ENCODE measurements at regions not wholly inside any gene's neighbourhood (a gene's known extent, or its start where the extent isn't known, plus 50 kb on each side); places are given as distances from the start of the nearest gene placed in this dataset.

GRCh38 chr7:109835577-109835976 is 1255.3 kb upstream of the LRRN3 start (continued):
- TF ChIP-seq, protein P1, sequence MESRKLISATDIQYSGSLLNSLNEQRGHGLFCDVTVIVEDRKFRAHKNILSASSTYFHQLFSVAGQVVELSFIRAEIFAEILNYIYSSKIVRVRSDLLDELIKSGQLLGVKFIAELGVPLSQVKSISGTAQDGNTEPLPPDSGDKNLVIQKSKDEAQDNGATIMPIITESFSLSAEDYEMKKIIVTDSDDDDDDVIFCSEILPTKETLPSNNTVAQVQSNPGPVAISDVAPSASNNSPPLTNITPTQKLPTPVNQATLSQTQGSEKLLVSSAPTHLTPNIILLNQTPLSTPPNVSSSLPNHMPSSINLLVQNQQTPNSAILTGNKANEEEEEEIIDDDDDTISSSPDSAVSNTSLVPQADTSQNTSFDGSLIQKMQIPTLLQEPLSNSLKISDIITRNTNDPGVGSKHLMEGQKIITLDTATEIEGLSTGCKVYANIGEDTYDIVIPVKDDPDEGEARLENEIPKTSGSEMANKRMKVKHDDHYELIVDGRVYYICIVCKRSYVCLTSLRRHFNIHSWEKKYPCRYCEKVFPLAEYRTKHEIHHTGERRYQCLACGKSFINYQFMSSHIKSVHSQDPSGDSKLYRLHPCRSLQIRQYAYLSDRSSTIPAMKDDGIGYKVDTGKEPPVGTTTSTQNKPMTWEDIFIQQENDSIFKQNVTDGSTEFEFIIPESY (IDR thresholded peaks at IDR 0.05), result no peak
- no peak for TF ChIP-seq JUND (IDR thresholded peaks at IDR 0.05)
- TF ChIP-seq EGR1 (IDR thresholded peaks at IDR 0.05; ENCODE audit: low read depth in 2 of 2), result no peak
- no peak for TF ChIP-seq FOXA2 (IDR thresholded peaks at IDR 0.05)
- TF ChIP-seq MAX (IDR thresholded peaks at IDR 0.05), result no peak

DNA sequence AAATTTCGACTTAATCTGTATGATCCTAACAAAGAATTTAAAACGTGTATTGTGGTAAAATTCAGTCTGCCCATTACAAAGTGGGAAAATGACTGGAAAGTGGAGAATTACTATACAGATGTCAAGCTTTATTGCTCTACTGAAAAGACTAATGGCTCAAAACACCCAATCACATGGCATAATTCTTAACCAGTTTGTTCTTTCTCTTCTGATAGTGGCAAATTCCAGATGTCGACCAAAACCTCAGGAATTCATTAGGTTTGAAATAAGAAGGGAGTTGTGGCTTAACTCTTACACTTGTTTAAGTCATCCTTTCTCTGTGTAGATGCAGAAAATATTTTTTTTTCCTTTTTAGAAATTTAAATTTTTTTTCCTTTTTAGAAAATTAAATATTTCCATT is 1254.9 kb upstream of the LRRN3 start:
- Histone ChIP-seq H3K9me3 (ENCODE audit: control insufficient read depth in 4 of 4, low read length in 3 of 4) (no peaks in the 10 kb centered on the region), H3K4me3 (ENCODE audit: low read depth in 1 of 3, low read length in 3 of 3) (no peak overlapping the region), H3K27ac (ENCODE audit: low read depth in 1 of 2, low read length in 2 of 2) (no peak overlapping the region), H3K36me3 (ENCODE audit: control insufficient read depth in 4 of 4, insufficient read depth in 3 of 4, low read depth in 1 of 4, low read length in 3 of 4) (no peaks in the 10 kb centered on the region), H3K27me3 (ENCODE audit: control insufficient read depth in 4 of 4, insufficient read depth in 4 of 4, low read length in 3 of 4) (no peaks in the 10 kb centered on the region), H3K9ac (ENCODE audit: low read depth in 1 of 2, low read length in 2 of 2) (no peak overlapping the region), H3K4me1 (ENCODE audit: control insufficient read depth in 4 of 4, insufficient read depth in 4 of 4, low read length in 3 of 4) (no peaks in the 10 kb centered on the region)
- no peak for DNase-seq (ENCODE audit: low spot score)
- TF ChIP-seq EGR1 (IDR thresholded peaks at IDR 0.05; ENCODE audit: low read depth in 2 of 2), result no peak
- no peak for TF ChIP-seq RAD21 (IDR thresholded peaks at IDR 0.05)
- TF ChIP-seq, protein P2, sequence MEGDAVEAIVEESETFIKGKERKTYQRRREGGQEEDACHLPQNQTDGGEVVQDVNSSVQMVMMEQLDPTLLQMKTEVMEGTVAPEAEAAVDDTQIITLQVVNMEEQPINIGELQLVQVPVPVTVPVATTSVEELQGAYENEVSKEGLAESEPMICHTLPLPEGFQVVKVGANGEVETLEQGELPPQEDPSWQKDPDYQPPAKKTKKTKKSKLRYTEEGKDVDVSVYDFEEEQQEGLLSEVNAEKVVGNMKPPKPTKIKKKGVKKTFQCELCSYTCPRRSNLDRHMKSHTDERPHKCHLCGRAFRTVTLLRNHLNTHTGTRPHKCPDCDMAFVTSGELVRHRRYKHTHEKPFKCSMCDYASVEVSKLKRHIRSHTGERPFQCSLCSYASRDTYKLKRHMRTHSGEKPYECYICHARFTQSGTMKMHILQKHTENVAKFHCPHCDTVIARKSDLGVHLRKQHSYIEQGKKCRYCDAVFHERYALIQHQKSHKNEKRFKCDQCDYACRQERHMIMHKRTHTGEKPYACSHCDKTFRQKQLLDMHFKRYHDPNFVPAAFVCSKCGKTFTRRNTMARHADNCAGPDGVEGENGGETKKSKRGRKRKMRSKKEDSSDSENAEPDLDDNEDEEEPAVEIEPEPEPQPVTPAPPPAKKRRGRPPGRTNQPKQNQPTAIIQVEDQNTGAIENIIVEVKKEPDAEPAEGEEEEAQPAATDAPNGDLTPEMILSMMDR (IDR thresholded peaks at IDR 0.05; ENCODE audit: low read depth, low read length, missing input control), result no peak
- TF ChIP-seq SP1 (IDR thresholded peaks at IDR 0.05), result no peak
- no peak for TF ChIP-seq NR2F2 (IDR thresholded peaks at IDR 0.05)
- TF ChIP-seq, protein P3, sequence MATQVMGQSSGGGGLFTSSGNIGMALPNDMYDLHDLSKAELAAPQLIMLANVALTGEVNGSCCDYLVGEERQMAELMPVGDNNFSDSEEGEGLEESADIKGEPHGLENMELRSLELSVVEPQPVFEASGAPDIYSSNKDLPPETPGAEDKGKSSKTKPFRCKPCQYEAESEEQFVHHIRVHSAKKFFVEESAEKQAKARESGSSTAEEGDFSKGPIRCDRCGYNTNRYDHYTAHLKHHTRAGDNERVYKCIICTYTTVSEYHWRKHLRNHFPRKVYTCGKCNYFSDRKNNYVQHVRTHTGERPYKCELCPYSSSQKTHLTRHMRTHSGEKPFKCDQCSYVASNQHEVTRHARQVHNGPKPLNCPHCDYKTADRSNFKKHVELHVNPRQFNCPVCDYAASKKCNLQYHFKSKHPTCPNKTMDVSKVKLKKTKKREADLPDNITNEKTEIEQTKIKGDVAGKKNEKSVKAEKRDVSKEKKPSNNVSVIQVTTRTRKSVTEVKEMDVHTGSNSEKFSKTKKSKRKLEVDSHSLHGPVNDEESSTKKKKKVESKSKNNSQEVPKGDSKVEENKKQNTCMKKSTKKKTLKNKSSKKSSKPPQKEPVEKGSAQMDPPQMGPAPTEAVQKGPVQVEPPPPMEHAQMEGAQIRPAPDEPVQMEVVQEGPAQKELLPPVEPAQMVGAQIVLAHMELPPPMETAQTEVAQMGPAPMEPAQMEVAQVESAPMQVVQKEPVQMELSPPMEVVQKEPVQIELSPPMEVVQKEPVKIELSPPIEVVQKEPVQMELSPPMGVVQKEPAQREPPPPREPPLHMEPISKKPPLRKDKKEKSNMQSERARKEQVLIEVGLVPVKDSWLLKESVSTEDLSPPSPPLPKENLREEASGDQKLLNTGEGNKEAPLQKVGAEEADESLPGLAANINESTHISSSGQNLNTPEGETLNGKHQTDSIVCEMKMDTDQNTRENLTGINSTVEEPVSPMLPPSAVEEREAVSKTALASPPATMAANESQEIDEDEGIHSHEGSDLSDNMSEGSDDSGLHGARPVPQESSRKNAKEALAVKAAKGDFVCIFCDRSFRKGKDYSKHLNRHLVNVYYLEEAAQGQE (IDR thresholded peaks at IDR 0.05), result no peak
- TF ChIP-seq FOXA1 (IDR thresholded peaks at IDR 0.05), result no peak
- WGBS, result 80% methylated on average over 3 of the region's 3 CpGs

DNA sequence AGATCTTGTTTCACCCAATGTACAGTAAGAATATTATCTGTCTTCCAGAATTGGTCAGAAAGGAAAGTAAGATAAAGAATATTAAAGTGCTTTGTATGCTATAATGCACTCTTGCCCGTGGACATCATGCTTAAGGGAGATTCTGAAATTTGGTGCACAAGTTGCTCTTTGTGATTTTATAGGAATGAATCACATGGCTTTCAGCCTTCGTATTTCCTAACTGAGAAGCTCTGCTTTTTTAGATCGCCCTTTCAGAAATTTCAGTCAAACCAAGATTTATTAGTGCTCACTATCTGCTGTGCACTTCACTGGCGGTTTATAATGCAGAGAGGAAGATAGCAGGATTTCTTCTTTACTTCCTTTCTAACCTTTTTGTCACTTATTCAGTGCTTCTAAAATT is 1248.5 kb upstream of the LRRN3 start:
- Histone ChIP-seq H3K9ac (ENCODE audit: low read depth in 1 of 2, low read length in 2 of 2) (no peak overlapping the region), H3K27ac (ENCODE audit: low read depth in 1 of 2, low read length in 2 of 2) (no peak overlapping the region), H3K27me3 (ENCODE audit: control insufficient read depth in 4 of 4, insufficient read depth in 4 of 4, low read length in 3 of 4) (no peaks in the 10 kb centered on the region), H3K4me3 (ENCODE audit: low read depth in 1 of 3, low read length in 3 of 3) (no peak overlapping the region), H3K36me3 (ENCODE audit: control insufficient read depth in 4 of 4, insufficient read depth in 3 of 4, low read depth in 1 of 4, low read length in 3 of 4) (no peaks in the 10 kb centered on the region), H3K9me3 (ENCODE audit: control insufficient read depth in 4 of 4, low read length in 3 of 4) (no peaks in the 10 kb centered on the region), H3K4me1 (ENCODE audit: control insufficient read depth in 4 of 4, insufficient read depth in 4 of 4, low read length in 3 of 4) (no peaks in the 10 kb centered on the region)
- no peak for DNase-seq (ENCODE audit: low spot score)
- whole genome bisulfite sequencing, result 77% methylated on average over 4 of the region's 4 CpGs
- no peak for TF ChIP-seq HNF4G (IDR thresholded peaks at IDR 0.05)
- TF ChIP-seq HNF4A (conservative IDR thresholded peaks at IDR 0.05), result no peak
- no peak for TF ChIP-seq FOXA2 (IDR thresholded peaks at IDR 0.05)

Measured in liver (tissue), 8 donors.